Bronchial epithelial cell (primary cell): ENCODE measurements at regions not wholly inside any gene's neighbourhood (a gene's known extent, or its start where the extent isn't known, plus 50 kb on each side); places are given as distances from the start of the nearest gene placed in this dataset.

Source experiments
- DNase-seq: peaks from one replicate; pipeline ENCODE4 v3.0.0-alpha.2; 2010; ENCODE audit warnings: low read depth
- FAIRE-seq: peaks from 2 replicates; lab custom pipeline; 2011; peaks lifted over from hg19 to GRCh38; lab: Jason Lieb, UNC
- H3K27me3 ChIP-seq: 2 replicates; pipeline ENCODE4 v1.5.1; 2011; ENCODE audit warnings: low read length; ENCODE audit not compliant: control insufficient read depth, insufficient read depth
- H3K36me3 ChIP-seq: 2 replicates; pipeline ENCODE4 v1.5.1; 2011; ENCODE audit warnings: low read length; ENCODE audit not compliant: control insufficient read depth, insufficient read depth
- H3K4me3 ChIP-seq: 2 replicates; pipeline ENCODE4 v1.5.1; 2011; ENCODE audit warnings: mild to moderate bottlenecking, low read depth, low read length, control low read depth
- TF ChIP-seq, protein P1 (sequence below): IDR thresholded peaks from 2 replicates; pipeline ENCODE4 v1.5.1; 2011; ENCODE audit warnings: mild to moderate bottlenecking, moderate library complexity, low read length, control low read depth, inconsistent platforms; ENCODE audit not compliant: insufficient read depth, severe bottlenecking

DNA sequence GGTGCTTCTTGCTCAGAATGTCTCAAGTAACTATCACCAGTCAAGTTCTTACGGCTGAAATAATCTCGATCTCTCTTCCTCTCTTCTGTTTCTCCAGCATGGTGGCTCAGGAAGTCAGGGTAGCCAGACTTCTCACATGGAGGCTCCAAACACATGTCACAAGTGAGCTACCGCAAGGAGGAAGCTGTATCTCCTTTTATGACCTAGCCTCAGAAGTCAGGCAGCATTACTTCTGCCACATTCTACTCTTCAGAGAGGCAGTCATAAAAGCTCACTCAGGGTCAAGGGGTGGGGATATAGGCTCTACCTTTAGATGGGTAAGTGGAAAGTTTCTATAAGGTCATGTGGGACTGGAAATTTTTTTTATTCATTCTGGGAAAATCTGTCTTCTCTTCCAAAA is 86.6 kb upstream of the NEO1 start:
- DNase-seq (no peak), FAIRE-seq (no peak)
- Histone ChIP-seq H3K27me3 (no peaks in the 10 kb centered on the region), H3K4me3 (no peak overlapping the region), H3K36me3 (no peaks in the 10 kb centered on the region)
- TF ChIP-seq, protein P1, sequence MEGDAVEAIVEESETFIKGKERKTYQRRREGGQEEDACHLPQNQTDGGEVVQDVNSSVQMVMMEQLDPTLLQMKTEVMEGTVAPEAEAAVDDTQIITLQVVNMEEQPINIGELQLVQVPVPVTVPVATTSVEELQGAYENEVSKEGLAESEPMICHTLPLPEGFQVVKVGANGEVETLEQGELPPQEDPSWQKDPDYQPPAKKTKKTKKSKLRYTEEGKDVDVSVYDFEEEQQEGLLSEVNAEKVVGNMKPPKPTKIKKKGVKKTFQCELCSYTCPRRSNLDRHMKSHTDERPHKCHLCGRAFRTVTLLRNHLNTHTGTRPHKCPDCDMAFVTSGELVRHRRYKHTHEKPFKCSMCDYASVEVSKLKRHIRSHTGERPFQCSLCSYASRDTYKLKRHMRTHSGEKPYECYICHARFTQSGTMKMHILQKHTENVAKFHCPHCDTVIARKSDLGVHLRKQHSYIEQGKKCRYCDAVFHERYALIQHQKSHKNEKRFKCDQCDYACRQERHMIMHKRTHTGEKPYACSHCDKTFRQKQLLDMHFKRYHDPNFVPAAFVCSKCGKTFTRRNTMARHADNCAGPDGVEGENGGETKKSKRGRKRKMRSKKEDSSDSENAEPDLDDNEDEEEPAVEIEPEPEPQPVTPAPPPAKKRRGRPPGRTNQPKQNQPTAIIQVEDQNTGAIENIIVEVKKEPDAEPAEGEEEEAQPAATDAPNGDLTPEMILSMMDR = no peak

DNA sequence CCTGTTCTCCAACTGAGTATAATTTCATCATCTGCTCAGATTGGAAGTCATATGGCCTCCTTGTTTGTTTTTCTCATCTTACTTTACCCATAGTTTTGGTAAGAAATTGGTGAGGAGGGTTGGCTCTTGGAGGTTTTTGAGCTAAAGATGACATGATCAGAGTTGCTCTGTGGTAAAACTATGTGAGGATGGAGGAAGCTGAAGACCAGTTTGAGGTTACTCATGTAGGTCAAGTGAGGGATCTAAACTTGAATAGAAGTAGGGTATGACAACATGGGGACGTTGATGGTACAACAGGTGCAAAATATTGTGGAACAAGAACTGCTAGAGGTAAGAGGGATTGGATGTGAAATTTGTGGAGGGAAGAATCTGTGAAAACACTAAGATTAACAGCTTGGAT is 87.7 kb upstream of the NEO1 start:
- H3K36me3 ChIP-seq = no peaks in the 10 kb centered on the region
- no peaks in the 10 kb centered on the region for H3K27me3 ChIP-seq
- TF ChIP-seq, protein P1 = no peak
- FAIRE-seq (no peak), DNase-seq (no peak)
- no peak overlapping the region for H3K4me3 ChIP-seq

DNA sequence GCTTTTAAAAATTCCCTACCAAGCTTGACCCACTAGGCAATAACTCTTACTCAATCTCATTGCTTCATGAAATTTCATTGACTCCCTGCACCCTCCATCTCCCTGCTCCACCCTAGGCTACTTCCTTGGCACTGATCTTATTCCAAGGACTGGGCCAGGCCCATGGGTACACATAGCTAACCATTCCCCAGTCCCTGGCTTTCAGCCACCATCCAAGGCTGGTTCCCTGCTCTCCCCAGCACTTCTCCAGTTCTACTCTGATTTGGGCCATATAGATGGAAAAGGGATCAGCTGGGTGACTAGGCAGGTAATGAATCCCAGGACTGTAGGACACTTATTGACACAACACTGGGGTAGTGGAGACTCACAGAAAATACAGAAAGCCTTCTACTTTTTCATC is 88.1 kb upstream of the NEO1 start:
- Histone ChIP-seq H3K4me3 (no peak overlapping the region), H3K27me3 (no peaks in the 10 kb centered on the region), H3K36me3 (no peaks in the 10 kb centered on the region)
- FAIRE-seq (no peak), DNase-seq (no peak)
- TF ChIP-seq, protein P1 = no peak

DNA sequence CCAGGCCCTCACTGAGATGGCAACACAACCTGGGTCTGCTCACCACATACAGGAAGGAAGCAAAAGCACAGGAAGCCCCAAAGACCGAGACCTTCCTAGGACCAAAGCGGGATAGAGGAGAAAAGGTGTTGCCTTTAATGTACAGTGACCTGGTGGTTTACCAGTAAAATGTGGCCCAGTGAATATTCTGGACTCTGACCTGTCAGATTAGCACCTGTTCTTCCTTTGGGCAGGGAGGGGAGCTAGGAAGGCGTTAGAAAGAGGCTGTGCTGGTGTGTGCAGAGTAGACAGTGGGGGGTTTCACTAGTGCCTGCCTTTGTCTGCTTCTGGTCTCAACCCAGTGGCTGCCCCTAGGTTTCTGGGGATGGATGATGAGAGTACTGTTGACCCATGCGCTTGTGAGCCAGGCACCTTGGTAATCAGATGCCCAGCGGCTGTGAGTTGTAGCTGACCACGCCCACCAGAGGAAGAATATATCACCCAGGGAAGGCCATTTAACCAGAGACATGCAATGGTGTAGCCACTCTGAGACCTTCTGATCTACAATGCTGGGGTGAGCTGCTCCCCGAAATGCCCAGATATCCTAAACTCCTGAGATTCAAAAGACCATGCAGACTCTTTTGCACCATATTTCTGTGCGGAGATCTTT is 90.1 kb upstream of the NEO1 start:
- Histone ChIP-seq H3K36me3 (no peaks in the 10 kb centered on the region), H3K4me3 (no peak overlapping the region), H3K27me3 (no peaks in the 10 kb centered on the region)
- TF ChIP-seq, protein P1 = no peak
- FAIRE-seq (no peak), DNase-seq (no peak)

DNA sequence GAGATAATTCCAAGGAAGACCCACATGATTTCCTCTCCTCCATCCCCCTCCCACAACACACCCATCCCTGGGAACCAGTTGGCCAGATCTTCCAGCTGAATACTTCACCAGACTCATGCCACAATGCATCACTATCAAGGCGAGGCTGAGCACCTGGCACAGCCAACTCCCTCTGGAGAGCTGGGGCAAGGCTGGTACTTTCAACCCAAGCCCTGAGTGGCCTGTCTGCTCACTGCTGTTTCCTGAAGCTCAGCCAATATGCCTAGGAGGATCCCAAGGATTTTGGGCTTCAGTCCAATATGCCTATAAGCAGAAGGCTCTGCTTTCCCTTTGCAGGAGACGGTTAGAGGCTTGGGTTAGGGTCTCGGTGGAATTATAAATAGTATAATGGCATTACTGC is 90.9 kb upstream of the NEO1 start:
- Histone ChIP-seq H3K4me3 (no peak overlapping the region), H3K27me3 (no peaks in the 10 kb centered on the region), H3K36me3 (no peaks in the 10 kb centered on the region)
- no peak for FAIRE-seq
- TF ChIP-seq, protein P1 = no peak
- no peak for DNase-seq

DNA sequence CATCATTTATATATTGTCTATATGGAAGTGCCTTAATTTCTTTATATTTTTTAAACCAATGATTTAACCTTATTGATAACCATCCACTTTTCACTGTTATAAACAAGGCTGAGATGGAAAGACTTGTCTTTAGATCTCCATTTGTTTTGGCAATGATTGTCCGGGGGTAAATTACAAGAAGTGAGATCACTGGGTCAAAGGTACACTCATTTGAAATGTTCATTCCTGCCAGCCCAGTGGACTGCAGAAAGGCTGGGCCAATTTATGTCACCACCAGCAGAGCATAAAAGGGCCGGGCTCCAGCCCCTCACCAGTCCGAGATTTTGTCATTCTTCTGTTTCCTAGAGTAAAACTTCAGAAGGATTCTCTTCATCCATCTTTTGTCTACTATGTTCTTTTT is 93.6 kb upstream of the NEO1 start:
- TF ChIP-seq, protein P1 = no peak
- Histone ChIP-seq H3K36me3 (no peaks in the 10 kb centered on the region), H3K27me3 (peaks cover 3% of the 10 kb centered on the region), H3K4me3 (no peak overlapping the region)
- FAIRE-seq (no peak), DNase-seq (no peak)
